Ascending aorta (tissue), 2 donors: ENCODE measurements at regions not wholly inside any gene's neighbourhood (a gene's known extent, or its start where the extent isn't known, plus 50 kb on each side); places are given as distances from the start of the nearest gene placed in this dataset.

Source experiments
- DNase-seq, 2 donors: peaks; one replicate each; pipeline ENCODE4 v3.0.0-alpha.2; 2019; ENCODE audit warnings: low spot score in 2 of 2
- H3K27ac ChIP-seq, 2 donors: fragments of 200-600 bp; sonication (generic); one replicate each; pipeline ENCODE4 v1.5.1; 2016 to 2017; ENCODE audit warnings: mild to moderate bottlenecking in 1 of 2
- H3K27me3 ChIP-seq: fragments of 200-600 bp; sonication (generic); one replicate; pipeline ENCODE4 v1.5.1; 2017
- H3K36me3 ChIP-seq, 2 donors: fragments of 200-600 bp; sonication (generic); one replicate each; pipeline ENCODE4 v1.5.1; 2016
- H3K4me1 ChIP-seq, 2 donors: fragments of 200-600 bp; sonication (generic); one replicate each; pipeline ENCODE4 v1.5.1; 2016 to 2017; ENCODE audit warnings: mild to moderate bottlenecking in 1 of 2
- H3K4me3 ChIP-seq, 2 donors: fragments of 200-600 bp; sonication (generic); one replicate each; pipeline ENCODE4 v1.5.1; 2016 to 2017; ENCODE audit warnings: mild to moderate bottlenecking in 1 of 2
- H3K9me3 ChIP-seq, 2 donors: fragments of 200-600 bp; sonication (generic); one replicate each; pipeline ENCODE4 v1.5.1; 2016
- intact Hi-C: fragments of 100-400 bp; cut with DNase I; formaldehyde crosslinking; loops from one replicate; pipeline ENCODE4 v1.15.1; 2023
- TF ChIP-seq, protein P1 (sequence below), 3 experiments: fragments of 200-600 bp in 2 of 3; fragments of 450-650 bp in 1 of 3; sonication (generic) in 2 of 3; IDR thresholded peaks; one replicate each; pipeline ENCODE4 v1.5.1; 2016 to 2019; ENCODE audit warnings: antibody characterized with exemption in 3 of 3, mild to moderate bottlenecking in 1 of 3, moderate library complexity in 1 of 3

DNA sequence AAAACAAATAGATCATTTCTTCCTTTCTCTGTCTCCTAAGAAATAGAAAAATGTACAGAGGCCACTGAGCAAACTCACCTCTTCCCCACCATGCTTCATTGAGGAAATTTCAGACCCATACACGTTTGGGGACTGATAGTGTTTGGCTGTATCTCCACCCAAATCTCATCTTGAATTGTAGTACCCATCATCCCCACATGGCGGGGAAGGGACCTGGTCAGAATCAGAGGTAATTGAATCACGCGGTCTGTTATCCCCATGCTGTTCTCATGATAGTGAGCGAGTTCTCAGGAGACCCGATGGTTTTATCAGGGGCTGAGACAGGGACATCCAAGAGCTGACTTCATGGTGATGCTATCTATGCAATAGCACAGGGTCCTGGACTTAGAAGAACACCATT is 1655.8 kb downstream of the MAT2B start:
- TF ChIP-seq, protein P1, sequence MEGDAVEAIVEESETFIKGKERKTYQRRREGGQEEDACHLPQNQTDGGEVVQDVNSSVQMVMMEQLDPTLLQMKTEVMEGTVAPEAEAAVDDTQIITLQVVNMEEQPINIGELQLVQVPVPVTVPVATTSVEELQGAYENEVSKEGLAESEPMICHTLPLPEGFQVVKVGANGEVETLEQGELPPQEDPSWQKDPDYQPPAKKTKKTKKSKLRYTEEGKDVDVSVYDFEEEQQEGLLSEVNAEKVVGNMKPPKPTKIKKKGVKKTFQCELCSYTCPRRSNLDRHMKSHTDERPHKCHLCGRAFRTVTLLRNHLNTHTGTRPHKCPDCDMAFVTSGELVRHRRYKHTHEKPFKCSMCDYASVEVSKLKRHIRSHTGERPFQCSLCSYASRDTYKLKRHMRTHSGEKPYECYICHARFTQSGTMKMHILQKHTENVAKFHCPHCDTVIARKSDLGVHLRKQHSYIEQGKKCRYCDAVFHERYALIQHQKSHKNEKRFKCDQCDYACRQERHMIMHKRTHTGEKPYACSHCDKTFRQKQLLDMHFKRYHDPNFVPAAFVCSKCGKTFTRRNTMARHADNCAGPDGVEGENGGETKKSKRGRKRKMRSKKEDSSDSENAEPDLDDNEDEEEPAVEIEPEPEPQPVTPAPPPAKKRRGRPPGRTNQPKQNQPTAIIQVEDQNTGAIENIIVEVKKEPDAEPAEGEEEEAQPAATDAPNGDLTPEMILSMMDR (IDR thresholded peaks at IDR 0.05), result no peak
- DNase-seq, result no peak

GRCh38 chr5:165163861-165164260 is 1658.4 kb downstream of the MAT2B start:
- no peak for DNase-seq
- H3K36me3 ChIP-seq, result no peaks in the 10 kb centered on the region
- H3K27ac ChIP-seq, result no peak overlapping the region
- intact Hi-C loops, result no loop called here
- H3K4me3 ChIP-seq, result no peak overlapping the region
- no peaks in the 10 kb centered on the region for H3K27me3 ChIP-seq
- H3K9me3 ChIP-seq, result no peaks in the 10 kb centered on the region
- no peaks in the 10 kb centered on the region for H3K4me1 ChIP-seq
- TF ChIP-seq, protein P1 (IDR thresholded peaks at IDR 0.05), result no peak

More for the DNA sequence above, 1655.8 kb downstream of the MAT2B start:
- no peaks in the 10 kb centered on the region for H3K4me1 ChIP-seq
- no peak overlapping the region for H3K27ac ChIP-seq
- no peaks in the 10 kb centered on the region for H3K9me3 ChIP-seq
- H3K27me3 ChIP-seq, result no peaks in the 10 kb centered on the region
- intact Hi-C loops, result no loop called here
- no peak overlapping the region for H3K4me3 ChIP-seq
- H3K36me3 ChIP-seq, result no peaks in the 10 kb centered on the region

- intact Hi-C loops, result no loop called here
Observed at GRCh38 chr5:165173651-165174050, 1668.2 kb downstream of the MAT2B start.

GRCh38 chr5:165175041-165175440 is 1669.6 kb downstream of the MAT2B start:
- intact Hi-C loops, result no loop called here
- no peak overlapping the region for H3K4me3 ChIP-seq
- no peaks in the 10 kb centered on the region for H3K9me3 ChIP-seq
- TF ChIP-seq, protein P1 (IDR thresholded peaks at IDR 0.05), result no peak
- DNase-seq, result no peak
- no peaks in the 10 kb centered on the region for H3K36me3 ChIP-seq
- H3K4me1 ChIP-seq, result no peaks in the 10 kb centered on the region
- H3K27ac ChIP-seq, result no peak overlapping the region
- H3K27me3 ChIP-seq, result no peaks in the 10 kb centered on the region

More at GRCh38 chr5:165173651-165174050, 1668.2 kb downstream of the MAT2B start:
- Histone ChIP-seq H3K27me3 (no peaks in the 10 kb centered on the region), H3K36me3 (no peaks in the 10 kb centered on the region), H3K9me3 (no peaks in the 10 kb centered on the region), H3K4me1 (no peaks in the 10 kb centered on the region), H3K27ac (no peak overlapping the region), H3K4me3 (no peak overlapping the region)
- no peak for DNase-seq
- TF ChIP-seq, protein P1 (IDR thresholded peaks at IDR 0.05), result no peak

DNA sequence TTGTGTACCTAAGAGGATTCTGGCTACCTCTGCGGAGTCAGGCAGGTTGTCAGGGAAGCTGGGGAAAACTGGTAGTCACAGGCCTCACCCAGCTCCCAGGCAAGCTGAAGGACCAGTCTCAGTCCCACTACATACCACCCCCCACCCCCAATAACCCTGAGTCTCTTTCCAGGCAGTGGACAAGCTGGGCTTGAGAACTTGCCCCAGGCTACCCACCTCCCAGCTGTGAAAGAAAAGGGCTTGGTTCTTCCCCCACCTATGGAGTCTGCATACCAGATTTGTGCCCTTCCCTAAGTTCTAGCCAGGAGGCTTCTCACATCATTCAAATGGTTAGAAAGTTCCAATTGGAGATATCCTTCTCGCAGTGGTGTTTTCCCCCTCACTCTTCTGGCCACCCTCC is 1678.8 kb downstream of the MAT2B start:
- Histone ChIP-seq H3K9me3 (no peaks in the 10 kb centered on the region), H3K4me1 (no peaks in the 10 kb centered on the region), H3K4me3 (no peak overlapping the region), H3K27ac (no peak overlapping the region), H3K27me3 (no peaks in the 10 kb centered on the region), H3K36me3 (no peaks in the 10 kb centered on the region)
- intact Hi-C loops, result no loop called here
- DNase-seq, result no peak
- TF ChIP-seq, protein P1 (IDR thresholded peaks at IDR 0.05), result no peak

- DNase-seq, result no peak
- H3K27ac ChIP-seq, result no peak overlapping the region
- H3K4me1 ChIP-seq, result no peaks in the 10 kb centered on the region
- TF ChIP-seq, protein P1 (IDR thresholded peaks at IDR 0.05), result no peak
- H3K4me3 ChIP-seq, result no peak overlapping the region
- no peaks in the 10 kb centered on the region for H3K27me3 ChIP-seq
- intact Hi-C loops, result no loop called here
- no peaks in the 10 kb centered on the region for H3K36me3 ChIP-seq
- no peaks in the 10 kb centered on the region for H3K9me3 ChIP-seq
Observed at GRCh38 chr5:165185716-165186115, 1680.3 kb downstream of the MAT2B start.
